Daoy (cell line): ENCODE measurements at regions not wholly inside any gene's neighbourhood (a gene's known extent, or its start where the extent isn't known, plus 50 kb on each side); places are given as distances from the start of the nearest gene placed in this dataset.
"Not testable (repeated sequence)": the region's sequence is repeated elsewhere in the genome, so short reads cannot be mapped to it uniquely, and the experiment has no call there.

ENCODE experiments used
- DNase-seq: peaks from one replicate; pipeline ENCODE4 v3.0.0-alpha.2; 2015; ENCODE audit warnings: low read depth

- not testable (repeated sequence) for DNase-seq
Measured at GRCh38 chr9:65395121-65395520, 110.1 kb upstream of the FOXD4L5 start.

- not testable (repeated sequence) for DNase-seq
Measured at GRCh38 chr9:65393111-65393810, 108.3 kb upstream of the FOXD4L5 start.

- DNase-seq = not testable (repeated sequence)
Measured at GRCh38 chr9:65392611-65393010, 107.6 kb upstream of the FOXD4L5 start.

- peak; percentile 86 for DNase-seq
Measured at GRCh38 chr9:65389710-65390109, 104.7 kb upstream of the FOXD4L5 start.

GRCh38 chr9:65389216-65389615, 104.2 kb upstream of the FOXD4L5 start:
- peak; percentile 53 for DNase-seq

GRCh38 chr9:65386699-65387098, 101.7 kb upstream of the FOXD4L5 start:
- peak; percentile 98 for DNase-seq

GRCh38 chr9:65386191-65386590, 101.2 kb upstream of the FOXD4L5 start:
- not testable (repeated sequence) for DNase-seq

- DNase-seq = not testable (repeated sequence)
Measured at GRCh38 chr9:65385655-65386024, 100.6 kb upstream of the FOXD4L5 start.

- DNase-seq = peak; percentile 77
Measured at GRCh38 chr9:65384759-65385654, 100.0 kb upstream of the FOXD4L5 start.

GRCh38 chr9:65384066-65384465, 99.1 kb upstream of the FOXD4L5 start:
- DNase-seq = not testable (repeated sequence)

- not testable (repeated sequence) for DNase-seq
Measured at GRCh38 chr9:65383646-65384045, 98.6 kb upstream of the FOXD4L5 start.

GRCh38 chr9:65382701-65383318, 97.8 kb upstream of the FOXD4L5 start:
- peak; percentile 89 for DNase-seq
